ENCODE measurements at regions not wholly inside any gene's neighbourhood (a gene's known extent, or its start where the extent isn't known, plus 50 kb on each side); places are given as distances from the start of the nearest gene placed in this dataset.

DNA sequence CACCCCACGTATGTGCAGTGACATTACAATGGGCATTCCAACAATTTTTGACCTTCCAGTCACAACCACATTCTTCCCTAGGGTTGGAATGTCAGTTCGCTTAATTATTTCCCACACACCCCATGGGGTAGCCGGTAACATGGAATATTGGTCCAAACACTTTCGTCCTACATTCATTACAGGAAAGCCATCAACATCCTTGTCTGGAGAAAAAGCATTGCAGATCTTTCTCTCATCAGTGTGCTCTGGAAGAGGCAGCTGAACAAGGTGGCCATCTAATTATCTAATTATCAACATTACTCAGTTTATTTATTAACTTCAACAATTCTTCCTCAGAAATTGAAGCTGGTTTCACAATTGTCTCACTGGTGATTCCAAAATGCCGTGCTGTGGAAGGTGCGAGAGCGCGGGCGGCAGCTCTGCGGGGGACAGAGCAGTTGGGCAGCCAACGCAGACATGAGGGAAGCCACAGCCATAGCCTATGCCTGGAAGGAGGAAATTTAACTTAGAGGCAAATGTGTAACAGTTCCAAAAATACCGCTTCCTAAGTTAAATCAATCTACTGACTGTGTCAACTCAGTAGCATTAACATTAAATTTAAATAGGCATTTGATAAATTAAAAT, 1158.9 kb upstream of the EPHA6 start:
- Histone ChIP-seq H3K4me1 (ENCODE audit: insufficient read depth, low read length) (no peaks in the 10 kb centered on the region), H3K27ac (ENCODE audit: low read depth in 1 of 2, low read length in 2 of 2) (no peak overlapping the region), H3K27me3 (ENCODE audit: control insufficient read depth in 1 of 2, insufficient read depth in 2 of 2, low read length in 2 of 2) (no peaks in the 10 kb centered on the region), H3K4me3 (ENCODE audit: low read length) (no peak overlapping the region), H3K36me3 (ENCODE audit: insufficient read depth, low read length) (no peaks in the 10 kb centered on the region), H3K9me3 (ENCODE audit: control insufficient read depth in 1 of 2, insufficient read depth in 1 of 2, low read length in 2 of 2) (peaks cover 0 to 9% of the 10 kb centered on the region in 2 experiments)
- Mint-ChIP-seq H3K9me3 (peaks cover 5% of the 10 kb centered on the region), H3K4me1 (ENCODE audit: low read depth) (no peaks in the 10 kb centered on the region), H3K27ac (no peak overlapping the region), H3K36me3 (ENCODE audit: low read depth) (no peaks in the 10 kb centered on the region), H3K4me3 (no peak overlapping the region), H3K27me3 (no peaks in the 10 kb centered on the region)
- TF ChIP-seq, protein P1, sequence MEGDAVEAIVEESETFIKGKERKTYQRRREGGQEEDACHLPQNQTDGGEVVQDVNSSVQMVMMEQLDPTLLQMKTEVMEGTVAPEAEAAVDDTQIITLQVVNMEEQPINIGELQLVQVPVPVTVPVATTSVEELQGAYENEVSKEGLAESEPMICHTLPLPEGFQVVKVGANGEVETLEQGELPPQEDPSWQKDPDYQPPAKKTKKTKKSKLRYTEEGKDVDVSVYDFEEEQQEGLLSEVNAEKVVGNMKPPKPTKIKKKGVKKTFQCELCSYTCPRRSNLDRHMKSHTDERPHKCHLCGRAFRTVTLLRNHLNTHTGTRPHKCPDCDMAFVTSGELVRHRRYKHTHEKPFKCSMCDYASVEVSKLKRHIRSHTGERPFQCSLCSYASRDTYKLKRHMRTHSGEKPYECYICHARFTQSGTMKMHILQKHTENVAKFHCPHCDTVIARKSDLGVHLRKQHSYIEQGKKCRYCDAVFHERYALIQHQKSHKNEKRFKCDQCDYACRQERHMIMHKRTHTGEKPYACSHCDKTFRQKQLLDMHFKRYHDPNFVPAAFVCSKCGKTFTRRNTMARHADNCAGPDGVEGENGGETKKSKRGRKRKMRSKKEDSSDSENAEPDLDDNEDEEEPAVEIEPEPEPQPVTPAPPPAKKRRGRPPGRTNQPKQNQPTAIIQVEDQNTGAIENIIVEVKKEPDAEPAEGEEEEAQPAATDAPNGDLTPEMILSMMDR (IDR thresholded peaks at IDR 0.05) = no peak
- ChIA-PET CTCF (no interaction called here), POLR2A (no interaction called here)
- ATAC-seq (ENCODE audit: poor library complexity) = no peak
- DNase-seq = no peak
- intact Hi-C loops (cut with DNase I, micrococcal nuclease) = no loop called here

DNA sequence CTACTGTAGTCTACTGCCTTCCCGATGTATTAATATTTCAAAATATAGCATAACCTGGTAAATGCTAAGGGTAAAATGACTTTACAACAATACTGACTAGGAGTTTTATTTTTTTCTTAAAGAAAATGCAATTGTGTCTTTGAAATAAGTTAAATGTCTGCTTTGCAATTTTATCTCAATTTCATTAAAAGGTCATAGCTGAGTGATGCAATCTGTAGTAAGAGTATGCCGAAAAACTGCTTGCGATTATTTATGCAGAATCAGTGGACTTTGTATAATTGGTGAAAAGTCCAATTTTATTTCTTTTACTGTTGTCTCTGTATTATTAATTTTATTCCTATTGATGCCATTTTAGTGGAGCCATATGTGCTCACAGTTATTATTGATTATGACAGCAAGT, 1143.6 kb upstream of the EPHA6 start:
- no peak overlapping the region for H3K27ac Mint-ChIP-seq
- no peak overlapping the region for H3K27ac ChIP-seq (ENCODE audit: low read depth in 1 of 2, low read length in 2 of 2)
- H3K9me3 Mint-ChIP-seq = no peaks in the 10 kb centered on the region
- CTCF ChIA-PET = no interaction called here
- POLR2A ChIA-PET = no interaction called here
- no peaks in the 10 kb centered on the region for H3K4me1 Mint-ChIP-seq (ENCODE audit: low read depth)
- H3K36me3 ChIP-seq (ENCODE audit: insufficient read depth, low read length) = no peaks in the 10 kb centered on the region
- no peaks in the 10 kb centered on the region for H3K27me3 ChIP-seq (ENCODE audit: control insufficient read depth in 1 of 2, insufficient read depth in 2 of 2, low read length in 2 of 2)
- no peak overlapping the region for H3K4me3 ChIP-seq (ENCODE audit: low read length)
- H3K4me3 Mint-ChIP-seq = no peak overlapping the region
- DNase-seq = no peak
- H3K9me3 ChIP-seq (ENCODE audit: control insufficient read depth in 1 of 2, insufficient read depth in 1 of 2, low read length in 2 of 2) = peaks cover 0 to 6% of the 10 kb centered on the region in 2 experiments
- H3K4me1 ChIP-seq (ENCODE audit: insufficient read depth, low read length) = no peaks in the 10 kb centered on the region
- no peaks in the 10 kb centered on the region for H3K27me3 Mint-ChIP-seq
- H3K36me3 Mint-ChIP-seq (ENCODE audit: low read depth) = no peaks in the 10 kb centered on the region
- intact Hi-C loops (cut with DNase I, micrococcal nuclease) = no loop called here
- TF ChIP-seq, protein P1 (IDR thresholded peaks at IDR 0.05) = no peak
- ATAC-seq (ENCODE audit: poor library complexity) = no peak

DNA sequence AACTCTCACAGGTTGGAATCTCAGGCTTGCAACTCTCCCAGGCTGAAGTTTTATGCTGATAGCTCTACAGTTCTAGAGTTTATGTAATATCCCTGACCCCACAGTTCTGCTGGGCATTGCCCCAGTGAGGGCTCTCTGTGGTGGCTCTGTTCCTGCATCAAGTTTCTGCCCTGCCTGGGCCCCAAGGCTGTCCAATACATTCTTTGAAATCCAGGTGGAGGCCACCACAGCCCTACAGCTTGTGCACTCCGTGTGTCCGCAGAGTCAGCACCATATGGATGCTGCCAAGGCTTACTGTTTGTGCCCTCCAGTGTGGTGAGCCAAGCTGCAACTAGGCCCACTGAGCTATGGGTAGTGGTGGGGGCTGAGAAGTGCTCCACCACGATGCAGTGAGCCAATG, 1141.2 kb upstream of the EPHA6 start:
- DNase-seq (no peak), ATAC-seq (ENCODE audit: poor library complexity) (no peak)
- no peaks in the 10 kb centered on the region for H3K4me1 Mint-ChIP-seq (ENCODE audit: low read depth)
- no peak overlapping the region for H3K27ac Mint-ChIP-seq
- intact Hi-C loops (cut with DNase I, micrococcal nuclease) = no loop called here
- ChIA-PET POLR2A (no interaction called here), CTCF (no interaction called here)
- peaks cover 3% of the 10 kb centered on the region for H3K9me3 Mint-ChIP-seq
- Histone ChIP-seq H3K9me3 (ENCODE audit: control insufficient read depth in 1 of 2, insufficient read depth in 1 of 2, low read length in 2 of 2) (peaks cover 0 to 6% of the 10 kb centered on the region in 2 experiments), H3K4me1 (ENCODE audit: insufficient read depth, low read length) (no peaks in the 10 kb centered on the region), H3K4me3 (ENCODE audit: low read length) (no peak overlapping the region), H3K36me3 (ENCODE audit: insufficient read depth, low read length) (no peaks in the 10 kb centered on the region), H3K27me3 (ENCODE audit: control insufficient read depth in 1 of 2, insufficient read depth in 2 of 2, low read length in 2 of 2) (no peaks in the 10 kb centered on the region), H3K27ac (ENCODE audit: low read depth in 1 of 2, low read length in 2 of 2) (no peak overlapping the region)
- no peaks in the 10 kb centered on the region for H3K36me3 Mint-ChIP-seq (ENCODE audit: low read depth)
- H3K27me3 Mint-ChIP-seq = no peaks in the 10 kb centered on the region
- TF ChIP-seq, protein P1 (IDR thresholded peaks at IDR 0.05) = no peak
- H3K4me3 Mint-ChIP-seq = no peak overlapping the region
